ENCODE measurements at regions not wholly inside any gene's neighbourhood (a gene's known extent, or its start where the extent isn't known, plus 50 kb on each side); places are given as distances from the start of the nearest gene placed in this dataset.

DNA sequence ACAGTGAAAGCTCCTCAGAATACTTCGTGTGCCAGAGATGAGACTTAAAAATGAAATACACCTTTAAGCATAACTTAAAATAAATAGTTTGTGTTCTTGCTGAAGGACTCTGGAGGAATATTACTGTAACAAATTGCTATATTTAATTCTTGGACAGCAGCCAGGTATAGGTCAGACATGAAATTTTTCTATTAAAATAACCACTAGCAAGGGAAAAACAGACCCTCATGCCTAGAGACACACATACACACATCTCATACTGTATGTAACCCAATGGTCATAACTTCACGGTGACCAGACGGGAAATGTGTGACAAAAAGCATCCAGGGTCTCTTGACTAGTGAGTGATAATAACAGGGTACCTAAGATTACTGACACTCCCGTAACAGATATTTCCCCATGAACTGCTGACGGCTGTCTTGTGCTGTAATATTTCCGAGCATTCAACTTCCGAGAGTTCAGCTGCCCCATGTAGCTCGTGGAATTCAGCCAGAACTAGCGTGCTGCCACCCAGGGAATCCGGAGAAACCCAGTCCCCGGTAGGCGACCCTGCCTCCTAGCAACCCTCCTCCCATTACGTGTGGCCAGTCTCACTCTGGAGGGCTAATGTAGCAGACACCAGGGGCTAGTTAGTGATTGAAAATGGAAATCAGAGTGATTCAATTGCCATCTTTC is 2295.1 kb upstream of the WWC1 start:
- Histone ChIP-seq H3K4me1 (ENCODE audit: control insufficient read depth, extremely low read depth, insufficient read depth, low read length) (no peaks in the 10 kb centered on the region), H3K9me1 (replicated peaks; ENCODE audit: control insufficient read depth, extremely low read depth, insufficient read depth, low read length) (no peaks in the 10 kb centered on the region), H4K20me1 (replicated peaks; ENCODE audit: control insufficient read depth, extremely low read depth, insufficient read depth, low read length) (no peaks in the 10 kb centered on the region), H3K9me3 (replicated peaks; ENCODE audit: control insufficient read depth, insufficient read depth, low read length) (peaks cover 2% of the 10 kb centered on the region), H3K27me3 (ENCODE audit: control insufficient read depth in 2 of 2, insufficient read depth in 2 of 2, low read length in 2 of 2) (no peaks in the 10 kb centered on the region), H3K4me3 (replicated peaks in 1 of 3; ENCODE audit: insufficient read depth in 1 of 3, low read depth in 1 of 3, low read length in 3 of 3) (no peak overlapping the region), H2AFZ (ENCODE audit: low read depth, low read length) (no peak overlapping the region), H3K9ac (replicated peaks; ENCODE audit: extremely low read depth, insufficient read depth, low read length) (no peak overlapping the region), H3K36me3 (ENCODE audit: control insufficient read depth in 2 of 2, extremely low read depth in 1 of 2, insufficient read depth in 2 of 2, low read length in 2 of 2) (no peaks in the 10 kb centered on the region), H3K4me2 (ENCODE audit: insufficient read depth, low read length) (no peak overlapping the region), H3K79me2 (ENCODE audit: control insufficient read depth, insufficient read depth, low read length) (no peaks in the 10 kb centered on the region), H3K27ac (ENCODE audit: insufficient read depth, low read depth, low read length) (no peak overlapping the region)
- TF ChIP-seq JUN (IDR thresholded peaks at IDR 0.05; ENCODE audit: borderline replicate concordance, insufficient read depth, insufficient read length, low read depth) (no peak), EZH2 (IDR thresholded peaks at IDR 0.05; ENCODE audit: borderline replicate concordance, low read depth, low read length, severe bottlenecking) (no peak), GATA2 (IDR thresholded peaks at IDR 0.05; ENCODE audit: insufficient read depth, insufficient read length, low read depth, low read length) (no peak), POLR2AphosphoS5 (IDR thresholded peaks at IDR 0.05; ENCODE audit: insufficient read depth, low read depth, low read length) (no peak), FOS (IDR thresholded peaks at IDR 0.05; ENCODE audit: borderline replicate concordance, insufficient read depth, low read length) (no peak), MYC (IDR thresholded peaks at IDR 0.05; ENCODE audit: low read depth, low read length) (no peak), POLR2A (IDR thresholded peaks at IDR 0.05; ENCODE audit: low read depth, low read length) (no peak)
- TF ChIP-seq, protein P1, sequence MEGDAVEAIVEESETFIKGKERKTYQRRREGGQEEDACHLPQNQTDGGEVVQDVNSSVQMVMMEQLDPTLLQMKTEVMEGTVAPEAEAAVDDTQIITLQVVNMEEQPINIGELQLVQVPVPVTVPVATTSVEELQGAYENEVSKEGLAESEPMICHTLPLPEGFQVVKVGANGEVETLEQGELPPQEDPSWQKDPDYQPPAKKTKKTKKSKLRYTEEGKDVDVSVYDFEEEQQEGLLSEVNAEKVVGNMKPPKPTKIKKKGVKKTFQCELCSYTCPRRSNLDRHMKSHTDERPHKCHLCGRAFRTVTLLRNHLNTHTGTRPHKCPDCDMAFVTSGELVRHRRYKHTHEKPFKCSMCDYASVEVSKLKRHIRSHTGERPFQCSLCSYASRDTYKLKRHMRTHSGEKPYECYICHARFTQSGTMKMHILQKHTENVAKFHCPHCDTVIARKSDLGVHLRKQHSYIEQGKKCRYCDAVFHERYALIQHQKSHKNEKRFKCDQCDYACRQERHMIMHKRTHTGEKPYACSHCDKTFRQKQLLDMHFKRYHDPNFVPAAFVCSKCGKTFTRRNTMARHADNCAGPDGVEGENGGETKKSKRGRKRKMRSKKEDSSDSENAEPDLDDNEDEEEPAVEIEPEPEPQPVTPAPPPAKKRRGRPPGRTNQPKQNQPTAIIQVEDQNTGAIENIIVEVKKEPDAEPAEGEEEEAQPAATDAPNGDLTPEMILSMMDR (IDR thresholded peaks at IDR 0.05; ENCODE audit: extremely low read depth in 1 of 2, insufficient read depth in 1 of 2, low read depth in 1 of 2, low read length in 2 of 2), result no peak
- TF ChIP-seq, protein P2, sequence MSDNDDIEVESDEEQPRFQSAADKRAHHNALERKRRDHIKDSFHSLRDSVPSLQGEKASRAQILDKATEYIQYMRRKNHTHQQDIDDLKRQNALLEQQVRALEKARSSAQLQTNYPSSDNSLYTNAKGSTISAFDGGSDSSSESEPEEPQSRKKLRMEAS (IDR thresholded peaks at IDR 0.05; ENCODE audit: insufficient read depth, insufficient read length), result no peak
- no TSS peak for BruUV-seq (replicated peaks)
- ChIA-PET CTCF (no interaction called here), POLR2A (no interaction called here)
- FAIRE-seq (no peak), DNase-seq (ENCODE audit: low read depth, low spot score) (no peak)
- intact Hi-C loops (cut with micrococcal nuclease) (no loop called here), dilution Hi-C loops (cut with MboI; ENCODE audit: extremely low pct_ligation_motif_present, low sequenced_read_pairs) (no loop called here)

All from endothelial cell of umbilical vein (primary cell).